Activated T-cell treated with anti-CD3 and anti-CD28 coated beads, Interleukin-2, amount 50 U/mL, for 1 hour (primary cell): ENCODE measurements at regions not wholly inside any gene's neighbourhood (a gene's known extent, or its start where the extent isn't known, plus 50 kb on each side); places are given as distances from the start of the nearest gene placed in this dataset.
"Not testable (repeated sequence)": the region's sequence is repeated elsewhere in the genome, so short reads cannot be mapped to it uniquely, and the experiment has no call there.

ENCODE experiments used
- DNase-seq: peaks from one replicate; pipeline ENCODE4 v3.0.0-alpha.2; 2020

GRCh38 chr11:104699981-104700380 is 198.3 kb downstream of the CASP12 start:
- DNase-seq: no peak

DNA sequence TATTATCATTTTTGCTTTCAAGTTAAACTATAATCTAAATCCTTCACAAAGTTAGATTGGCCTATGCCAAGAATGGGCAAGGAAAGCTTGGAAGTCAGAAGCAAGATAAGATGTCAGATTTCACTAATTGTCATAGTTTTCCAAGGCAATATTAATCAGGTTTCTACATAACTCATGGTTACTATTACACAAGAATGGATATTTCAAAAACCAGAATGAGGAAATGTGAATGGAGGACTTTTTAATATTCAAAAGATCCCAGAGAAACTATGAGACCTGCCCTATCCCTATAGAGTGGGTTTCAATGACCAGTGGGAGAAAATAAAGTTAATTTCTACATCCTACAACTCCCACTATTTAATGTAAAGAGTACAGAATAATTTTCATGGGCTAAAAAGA is 203.2 kb downstream of the CASP12 start:
- no peak for DNase-seq

GRCh38 chr11:104694259-104695064 is 203.8 kb downstream of the CASP12 start:
- no peak for DNase-seq

GRCh38 chr11:104692751-104693150 is 205.5 kb downstream of the CASP12 start:
- DNase-seq: no peak

GRCh38 chr11:104691129-104691528 is 207.1 kb downstream of the CASP12 start:
- no peak for DNase-seq

DNA sequence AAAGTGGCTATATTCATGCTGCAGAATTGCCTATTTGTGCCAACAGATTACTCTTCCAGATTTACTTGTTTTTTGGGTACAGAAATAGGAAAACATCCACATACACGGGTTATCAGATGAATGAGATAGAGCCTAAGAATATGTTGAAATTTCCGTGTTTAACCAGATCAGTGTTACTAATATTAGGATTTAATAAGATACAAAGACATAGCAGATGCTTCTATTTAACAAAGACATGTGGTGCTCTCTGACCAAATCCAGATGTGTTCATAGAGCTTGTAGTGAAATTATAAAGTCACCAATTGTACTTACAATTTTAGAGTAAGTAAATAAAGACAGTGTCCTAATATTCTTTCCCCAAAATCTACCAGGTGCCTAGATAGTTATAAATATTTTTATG is 208.0 kb downstream of the CASP12 start:
- DNase-seq: no peak

- DNase-seq: no peak
Observed at GRCh38 chr11:104688731-104689130, 209.5 kb downstream of the CASP12 start.

DNA sequence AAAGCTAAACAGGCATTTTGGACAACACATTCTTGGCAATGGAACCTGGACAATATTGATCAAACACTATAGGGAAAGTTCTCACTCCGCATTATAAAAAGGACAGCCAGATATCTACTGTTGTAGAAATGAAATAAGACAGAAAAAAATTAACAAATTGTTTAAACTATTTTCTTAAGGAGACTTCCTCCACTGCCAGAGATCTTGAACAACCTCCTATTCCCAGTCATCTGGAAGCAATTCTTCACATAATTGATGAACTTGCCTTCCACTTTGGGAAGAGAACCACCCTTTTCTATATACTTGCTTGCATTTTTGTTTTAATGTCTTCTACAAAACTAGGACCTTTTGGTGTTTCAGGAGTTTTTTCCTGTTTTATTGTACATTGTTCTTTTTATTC is 216.1 kb downstream of the CASP12 start:
- DNase-seq: no peak

DNA sequence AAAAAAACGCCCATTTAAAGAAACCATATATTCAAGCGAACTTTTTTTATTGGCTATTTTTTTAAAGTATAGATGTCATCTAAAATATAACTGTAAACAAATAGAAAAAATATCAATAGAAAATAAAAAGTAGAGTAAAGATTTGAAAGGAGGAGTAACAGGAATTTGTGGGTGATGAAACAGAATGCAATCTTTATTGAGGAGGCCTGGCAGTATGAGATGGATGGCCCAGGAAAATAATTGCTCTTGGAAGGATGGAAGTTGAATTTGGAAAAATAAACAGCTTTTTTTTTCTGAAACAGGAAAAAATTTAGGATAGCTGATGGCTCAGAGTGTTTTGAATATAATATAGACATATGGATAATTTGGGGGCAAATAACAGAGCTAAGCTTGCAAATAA is 219.0 kb downstream of the CASP12 start:
- DNase-seq: no peak

DNA sequence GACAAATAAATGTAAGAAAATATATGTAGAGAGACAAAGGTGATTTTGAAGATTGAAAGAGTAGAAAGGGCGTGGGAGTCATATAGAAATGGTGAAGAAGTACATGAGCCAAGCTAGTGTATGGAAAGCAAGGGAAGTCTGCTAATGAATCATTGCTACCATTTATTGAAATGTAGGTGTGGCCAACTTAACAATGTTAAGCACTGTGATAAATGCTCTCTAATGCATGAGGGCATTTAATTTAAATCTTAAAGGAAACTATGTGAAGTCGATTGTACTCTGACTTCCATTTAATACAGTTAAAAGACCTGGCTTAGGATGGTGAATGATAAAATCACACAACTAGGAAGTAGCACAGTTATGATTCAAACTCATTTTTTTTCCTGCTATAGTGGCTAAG is 219.9 kb downstream of the CASP12 start:
- DNase-seq: no peak

DNA sequence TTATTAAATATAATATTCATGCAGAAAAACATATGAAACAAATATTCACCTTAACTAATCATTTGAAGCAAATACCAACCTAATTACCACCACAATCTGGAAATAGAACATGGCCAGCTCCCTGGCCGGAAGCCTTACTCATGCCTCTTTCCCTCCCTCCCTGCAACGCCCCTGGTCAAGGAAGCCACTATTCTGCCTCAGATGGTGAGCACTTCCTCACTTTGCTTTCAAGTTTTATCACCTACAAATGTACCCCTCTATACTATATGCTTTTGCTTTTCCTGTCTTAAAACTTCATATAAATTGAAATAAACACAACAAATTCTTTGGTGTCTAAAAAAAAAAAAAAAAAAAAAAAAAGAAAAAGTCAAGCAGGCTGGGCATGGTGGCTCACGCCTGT is 221.2 kb downstream of the CASP12 start:
- DNase-seq: not testable (repeated sequence)

- no peak for DNase-seq
Observed at GRCh38 chr11:104672897-104673296, 225.4 kb downstream of the CASP12 start.

DNA sequence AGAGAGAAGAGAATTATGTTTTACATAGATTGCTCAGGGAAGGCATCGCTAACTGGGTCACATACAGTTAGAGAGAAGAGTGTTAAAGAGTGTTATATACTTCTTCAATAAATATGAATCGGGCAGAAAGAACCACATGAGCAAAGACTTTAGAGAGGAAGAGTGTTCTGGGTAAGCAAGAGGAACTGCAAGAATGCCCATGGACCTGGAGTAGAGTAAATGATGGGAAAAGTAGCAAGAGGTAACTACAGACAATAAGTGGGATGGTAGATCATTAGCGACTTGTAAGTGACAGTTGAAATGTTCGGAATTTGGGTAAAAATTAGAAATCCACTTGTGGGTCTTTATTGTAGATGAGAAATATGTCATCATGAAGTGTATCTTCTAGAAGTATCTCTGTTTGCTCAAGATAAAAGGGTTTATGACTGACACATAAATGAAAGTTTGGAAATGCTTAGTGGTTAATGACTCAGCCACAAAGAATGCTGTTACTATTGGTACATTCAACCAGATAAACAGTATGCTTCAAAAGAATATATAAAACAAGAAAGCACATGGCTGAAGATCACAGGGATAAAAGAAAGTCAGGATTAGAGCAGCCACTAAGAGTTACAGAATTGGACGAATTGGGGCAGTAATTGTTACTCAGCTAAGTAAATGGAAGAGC is 229.3 kb downstream of the CASP12 start:
- DNase-seq: no peak

GRCh38 chr11:104666624-104667023 is 231.6 kb downstream of the CASP12 start:
- no peak for DNase-seq

- no peak for DNase-seq
Observed at GRCh38 chr11:104665641-104666040, 232.6 kb downstream of the CASP12 start.

DNA sequence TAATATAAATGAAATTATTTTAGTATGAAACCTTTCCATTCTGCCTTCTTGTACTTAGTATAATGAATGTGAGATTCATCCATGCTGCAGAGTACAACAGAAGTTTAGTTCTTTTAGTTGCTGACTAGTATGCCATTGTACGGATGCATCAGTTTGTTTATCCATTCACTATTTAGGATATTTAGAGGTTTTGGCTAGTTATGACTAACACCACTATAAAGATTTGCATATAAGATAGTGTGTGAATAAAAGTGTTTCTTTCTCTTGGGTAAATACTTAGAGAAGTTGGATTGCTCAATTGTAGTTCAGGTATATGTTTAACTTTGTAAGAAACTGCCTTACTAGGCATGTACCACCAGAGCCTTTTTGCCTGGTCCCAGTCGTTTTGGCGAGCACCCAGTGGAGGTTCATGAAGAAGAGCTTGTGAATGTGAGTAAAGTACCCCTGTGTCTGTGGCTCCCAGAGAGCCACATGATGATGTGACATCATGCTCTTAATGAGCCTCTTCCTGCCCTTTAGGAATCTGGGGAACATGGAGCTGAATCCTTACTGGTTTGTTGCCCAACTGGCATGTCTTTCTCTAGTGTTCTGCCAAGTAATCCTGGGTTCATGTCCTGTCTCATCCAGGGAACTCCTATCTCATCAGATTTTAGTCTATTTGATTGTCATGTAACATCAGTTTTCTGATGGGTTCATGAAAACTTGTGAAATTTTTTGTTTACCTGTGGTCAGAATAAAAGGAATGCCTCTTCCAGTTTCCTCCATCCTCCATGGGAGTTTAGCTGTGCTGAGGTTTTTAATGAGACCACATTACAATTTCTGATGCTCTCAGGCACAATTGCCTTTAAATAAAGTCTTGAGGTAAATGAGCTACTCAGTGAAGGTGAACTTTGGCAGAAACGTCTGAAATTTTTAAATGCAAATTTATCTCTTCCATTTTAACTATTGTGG is 234.8 kb downstream of the CASP12 start:
- no peak for DNase-seq

- DNase-seq: no peak
Observed at GRCh38 chr11:104661901-104662300, 236.4 kb downstream of the CASP12 start.

DNA sequence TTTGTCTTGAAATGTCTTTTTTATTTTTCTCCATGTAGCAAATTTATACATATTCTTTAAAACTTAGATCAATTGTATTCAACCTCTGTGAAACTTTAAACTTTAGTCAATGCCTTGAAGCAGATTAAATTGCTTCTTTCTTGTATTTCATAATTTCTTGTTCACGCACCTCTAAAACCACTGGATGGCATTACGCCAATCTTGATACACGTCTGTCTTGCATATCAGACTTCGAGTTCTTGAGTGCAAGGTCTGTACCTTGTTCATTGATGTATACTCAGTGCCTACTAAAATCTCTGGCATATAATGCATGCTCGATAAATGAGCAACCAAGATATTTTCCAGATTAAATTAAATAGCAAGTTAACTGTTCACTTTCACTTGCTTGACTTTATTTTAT is 236.8 kb downstream of the CASP12 start:
- DNase-seq: no peak

GRCh38 chr11:104658177-104658576 is 240.1 kb downstream of the CASP12 start:
- DNase-seq: no peak

- no peak for DNase-seq
Observed at GRCh38 chr11:104657083-104657482, 241.2 kb downstream of the CASP12 start.

DNA sequence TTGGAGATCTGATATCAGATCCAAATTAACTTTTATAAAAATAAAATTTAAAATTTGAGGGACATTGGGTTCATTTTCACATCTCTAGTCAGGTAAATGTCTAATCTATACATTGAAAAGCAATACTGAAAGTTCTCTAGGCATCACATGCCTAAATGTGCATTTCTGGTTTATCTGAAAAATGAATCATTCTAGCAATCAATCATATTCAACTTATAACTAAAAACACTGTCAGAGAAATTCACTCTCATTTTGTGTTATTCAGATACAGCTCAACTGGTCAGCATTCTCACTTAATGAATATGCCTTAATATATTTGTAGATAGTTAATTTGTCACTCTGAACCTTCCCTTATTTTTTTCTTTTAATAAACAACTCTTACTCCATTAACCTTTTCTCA is 243.2 kb downstream of the CASP12 start:
- DNase-seq: no peak

DNA sequence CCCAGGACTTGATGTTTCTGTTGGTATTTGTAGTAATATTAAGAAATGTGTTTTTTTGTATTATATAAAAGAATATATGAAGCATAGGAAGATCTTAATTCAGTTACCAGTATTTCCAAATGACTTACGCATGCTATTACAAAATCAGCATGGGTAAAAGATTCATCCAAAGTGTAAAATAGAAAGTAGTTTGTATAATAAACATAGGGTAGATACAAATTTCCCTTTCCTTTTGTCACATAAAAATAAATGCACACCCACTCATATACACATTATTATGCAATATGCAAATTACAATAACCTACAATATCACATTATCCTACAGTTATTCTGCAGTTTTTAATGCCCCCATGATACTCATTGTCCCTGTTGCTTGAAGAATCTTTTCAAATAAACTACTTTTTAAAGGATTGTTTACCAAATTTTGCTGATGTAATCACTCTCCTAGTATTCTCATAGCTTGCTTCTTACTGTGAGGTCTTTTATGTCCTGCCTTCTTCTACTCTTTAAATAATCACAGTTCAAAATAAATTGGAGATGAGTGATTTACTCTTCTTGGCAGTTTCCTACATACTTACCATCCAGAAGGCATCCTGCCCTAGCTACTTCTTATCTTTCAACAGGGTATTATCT is 244.0 kb downstream of the CASP12 start:
- no peak for DNase-seq

DNA sequence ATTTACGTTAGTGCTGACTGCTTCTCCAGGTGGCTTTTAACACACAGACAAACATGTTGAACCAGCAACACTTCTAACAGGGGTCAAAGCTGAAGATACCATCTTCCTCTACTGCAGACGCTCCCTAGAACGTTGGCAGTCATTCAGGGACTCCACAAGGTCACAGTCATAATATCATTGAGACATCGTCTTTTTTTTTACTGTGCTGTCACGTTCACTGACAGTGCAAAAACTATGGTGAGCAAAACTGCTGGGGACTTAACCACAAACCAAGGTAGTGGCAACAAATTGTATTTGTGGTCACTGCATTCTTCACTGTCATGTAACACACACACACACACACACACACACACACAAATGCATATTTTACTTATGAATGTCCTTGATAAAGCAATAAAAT is 244.9 kb downstream of the CASP12 start:
- DNase-seq: no peak
